HG03565 (cell line): ENCODE measurements at regions not wholly inside any gene's neighbourhood (a gene's known extent, or its start where the extent isn't known, plus 50 kb on each side); places are given as distances from the start of the nearest gene placed in this dataset.

ENCODE experiments used
- ATAC-seq: cut with Tn5 transposase; IDR thresholded peaks from one replicate; pipeline ENCODE4 v1.9.1; 2021; ENCODE audit warnings: mild to moderate bottlenecking, moderate library complexity; ENCODE audit not compliant: unreplicated experiment

DNA sequence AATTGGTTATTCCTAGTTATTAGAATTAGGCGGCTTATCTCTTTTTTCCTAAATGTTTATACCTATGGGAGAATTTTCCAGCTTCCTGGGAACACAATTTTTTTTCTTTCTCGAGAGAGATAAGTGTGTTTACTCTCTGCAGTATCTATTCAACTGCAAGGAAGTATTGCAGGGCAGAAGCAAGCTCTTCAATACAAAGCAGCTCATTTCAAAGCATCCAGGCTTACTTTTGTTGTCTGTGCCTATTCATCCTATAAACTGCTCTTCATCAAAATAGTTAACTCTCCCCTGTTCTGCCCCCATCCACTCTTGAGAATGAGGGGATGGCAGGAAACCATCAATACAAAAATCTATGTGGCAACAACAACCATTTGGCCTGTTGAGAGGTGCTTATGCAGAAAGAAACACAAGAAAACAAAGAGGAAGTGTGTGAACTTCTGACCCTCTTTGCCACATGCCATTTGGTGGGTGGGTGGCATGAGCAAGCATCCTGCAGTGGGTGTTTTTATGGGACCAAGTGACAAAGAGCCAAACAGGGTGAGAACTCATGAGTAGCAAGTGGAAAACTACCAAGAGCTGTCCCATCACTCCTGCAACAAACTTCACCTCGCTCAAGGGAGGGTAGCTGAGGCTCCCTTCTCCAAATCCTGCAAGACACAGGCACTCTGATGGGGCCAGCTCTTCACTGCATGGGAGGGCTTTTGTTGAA is 50.6 kb upstream of the MRPS6 start:
- no peak for ATAC-seq

GRCh38 chr21:34021726-34022125 is 51.7 kb upstream of the MRPS6 start:
- no peak for ATAC-seq

DNA sequence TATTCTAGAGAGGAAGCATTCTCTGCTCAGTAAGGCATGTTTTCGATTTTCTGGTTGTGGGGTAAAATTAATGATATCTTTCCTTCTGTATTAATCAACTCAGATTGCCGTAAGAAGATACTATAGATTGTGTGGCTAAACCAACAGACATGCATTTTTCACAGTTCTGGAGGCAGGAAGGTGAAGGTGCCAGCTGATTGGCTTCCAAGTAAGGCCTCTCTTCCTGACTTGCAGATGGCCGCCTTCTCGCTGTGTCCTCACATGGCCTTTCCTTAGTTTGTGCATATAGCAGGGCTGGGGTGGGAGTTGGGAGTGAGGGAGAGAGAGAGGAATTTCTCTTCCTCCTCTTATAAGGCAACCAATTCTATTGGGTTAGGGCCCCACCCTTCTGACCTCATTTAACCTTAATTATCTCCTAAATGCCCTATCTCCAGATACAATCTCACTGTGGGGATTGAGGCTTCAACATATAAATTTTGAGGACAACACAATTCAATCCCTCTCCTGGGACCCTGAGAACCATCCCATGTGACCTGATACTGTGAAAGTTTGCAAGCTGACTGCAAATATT is 52.3 kb upstream of the MRPS6 start:
- ATAC-seq, result no peak

- ATAC-seq, result peak; percentile 31
Observed at GRCh38 chr21:34020005-34020847, 53.2 kb upstream of the MRPS6 start.

- ATAC-seq, result no peak
Observed at GRCh38 chr21:34019402-34019801, 54.0 kb upstream of the MRPS6 start.

DNA sequence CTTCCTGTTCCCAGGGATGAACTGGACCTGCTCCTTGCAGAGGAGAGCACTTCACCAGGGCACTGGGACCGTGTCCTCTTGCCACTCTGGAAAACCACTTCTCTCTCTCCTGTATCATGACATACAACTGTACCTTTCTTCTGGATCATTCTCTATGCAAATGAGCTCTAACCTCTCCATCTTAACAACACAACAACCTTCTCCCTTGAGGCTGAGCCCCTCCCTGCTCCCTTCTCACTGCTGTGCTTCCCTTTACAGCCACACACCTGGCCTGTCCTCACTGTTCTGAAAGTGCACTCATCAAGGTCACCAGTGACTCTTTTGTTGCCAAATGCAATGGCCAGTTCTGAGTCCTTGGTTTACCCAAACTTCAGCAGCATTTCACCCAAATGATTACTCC is 54.5 kb upstream of the MRPS6 start:
- ATAC-seq, result no peak

DNA sequence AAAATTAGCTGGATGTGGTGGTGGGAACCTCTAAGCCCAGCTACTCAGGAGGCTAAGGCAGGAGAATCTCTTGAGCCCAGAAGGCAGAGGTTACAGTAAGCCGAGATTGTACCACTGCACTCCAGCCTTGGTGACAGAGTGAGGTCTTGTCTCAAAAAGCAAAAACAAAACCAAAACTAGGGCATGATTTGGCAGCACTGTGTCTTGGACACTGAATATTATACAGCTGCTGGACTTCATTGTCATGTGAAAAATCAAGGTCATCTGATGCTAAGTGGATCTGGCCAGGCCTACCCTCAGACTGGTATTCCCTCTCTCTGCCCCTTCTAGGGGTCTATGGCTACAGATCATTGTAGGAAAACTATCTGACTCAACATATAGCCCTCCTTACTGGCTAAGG is 55.2 kb upstream of the MRPS6 start:
- no peak for ATAC-seq

- ATAC-seq, result no peak
Observed at GRCh38 chr21:34017039-34017961, 56.1 kb upstream of the MRPS6 start.

GRCh38 chr21:34012640-34013039 is 60.7 kb upstream of the MRPS6 start:
- no peak for ATAC-seq

- ATAC-seq, result no peak
Observed at GRCh38 chr21:34011660-34012059, 61.7 kb upstream of the MRPS6 start.

- no peak for ATAC-seq
Observed at GRCh38 chr21:34009193-34009592, 64.2 kb upstream of the MRPS6 start.

- no peak for ATAC-seq
Observed at GRCh38 chr21:34008618-34009017, 64.8 kb upstream of the MRPS6 start.

- no peak for ATAC-seq
Observed at GRCh38 chr21:34006611-34007168, 66.7 kb upstream of the MRPS6 start.

DNA sequence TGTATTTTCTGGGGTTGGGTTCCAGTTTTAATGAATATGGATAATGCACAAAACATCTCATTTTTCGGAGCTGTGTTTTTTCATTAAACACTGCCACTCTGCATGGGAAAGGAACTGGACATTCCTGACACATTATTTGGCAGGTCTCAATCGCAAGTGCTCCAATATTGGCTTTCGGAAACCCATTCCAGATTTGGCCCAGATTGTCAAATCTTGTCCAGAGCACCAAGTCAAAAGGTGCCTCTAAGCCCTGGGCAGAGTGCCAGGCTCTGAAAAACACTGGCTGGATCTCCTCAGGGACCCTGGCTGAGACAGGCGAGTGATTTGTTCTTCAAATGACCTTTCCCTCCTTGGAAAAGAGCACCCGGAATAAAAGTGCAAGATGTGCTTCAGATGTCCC is 68.4 kb upstream of the MRPS6 start:
- ATAC-seq, result no peak

GRCh38 chr21:34004013-34004938 is 69.1 kb upstream of the MRPS6 start:
- no peak for ATAC-seq

GRCh38 chr21:34003428-34003827 is 70.0 kb upstream of the MRPS6 start:
- ATAC-seq, result no peak

DNA sequence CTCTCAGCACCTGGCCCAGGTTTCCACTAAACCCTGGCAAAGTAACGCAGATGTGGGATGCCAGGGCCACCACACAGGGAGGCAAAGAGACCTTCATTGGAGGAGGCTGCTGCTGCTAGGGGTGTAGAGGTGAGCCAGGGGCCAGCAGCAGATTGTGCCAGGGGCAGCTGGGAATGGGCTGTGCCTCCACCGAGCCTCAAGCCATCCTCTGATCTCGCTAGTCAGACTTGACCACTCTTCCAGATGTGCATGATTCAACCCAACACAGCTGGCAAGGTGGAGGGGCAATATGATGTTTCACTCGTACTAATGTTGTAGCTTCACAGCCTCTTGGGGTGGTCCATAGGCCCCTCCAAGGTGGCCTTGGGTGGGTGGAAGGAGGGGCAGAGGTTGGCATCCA is 73.0 kb upstream of the MRPS6 start:
- no peak for ATAC-seq

GRCh38 chr21:33998809-33999208 is 74.6 kb upstream of the MRPS6 start:
- ATAC-seq, result no peak

DNA sequence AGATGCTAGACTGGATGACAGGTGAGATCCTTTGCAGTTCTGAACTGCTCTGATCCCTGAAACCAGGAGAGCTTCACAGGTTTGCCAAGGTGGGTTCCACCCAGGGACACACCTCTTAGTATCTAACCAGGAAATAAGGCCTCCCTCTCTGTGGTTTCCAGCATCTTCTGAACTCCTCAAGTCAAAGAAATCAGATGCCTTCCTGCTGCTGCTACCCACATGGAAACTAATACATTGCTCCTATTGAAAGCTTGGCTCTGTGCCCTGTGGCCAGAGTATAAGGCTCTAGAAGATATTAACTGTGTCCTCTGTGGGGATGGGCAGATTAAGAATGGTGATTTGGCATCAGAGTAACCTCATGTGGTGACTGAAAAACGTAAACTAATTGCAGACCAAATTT is 75.0 kb upstream of the MRPS6 start:
- ATAC-seq, result no peak

DNA sequence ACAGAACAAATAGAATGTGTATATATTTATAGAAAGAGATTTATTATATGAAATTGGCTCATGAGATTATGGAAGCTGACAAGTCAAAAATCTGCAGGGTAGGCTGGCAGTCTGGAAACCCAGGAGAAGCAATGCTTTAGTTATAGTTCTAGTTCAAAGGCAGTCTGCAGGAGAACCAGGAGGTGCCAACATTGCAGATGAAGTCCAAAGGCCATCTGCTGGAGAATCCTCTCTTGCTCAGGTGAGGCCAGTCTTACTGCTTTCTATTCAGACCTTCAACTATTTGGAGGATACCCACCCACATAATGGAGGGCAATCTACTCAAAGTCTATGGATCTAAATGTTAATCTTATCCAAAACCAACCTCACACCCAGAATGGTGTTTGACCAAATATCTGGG is 75.9 kb upstream of the MRPS6 start:
- no peak for ATAC-seq
